ENCODE measurements at regions not wholly inside any gene's neighbourhood (a gene's known extent, or its start where the extent isn't known, plus 50 kb on each side); places are given as distances from the start of the nearest gene placed in this dataset.

GRCh38 chr2:146632707-146633106 lies 1212.1 kb upstream of the ACVR2A start:
- Histone ChIP-seq H3K9ac (ENCODE audit: low read length) (no peak overlapping the region), H3K9me3 (ENCODE audit: control insufficient read depth, insufficient read depth, low read depth, low read length) (no peaks in the 10 kb centered on the region), H3K4me3 (ENCODE audit: low read depth, low read length) (no peak overlapping the region), H3K4me1 (ENCODE audit: control insufficient read depth, insufficient read depth, low read length) (no peaks in the 10 kb centered on the region), H3K36me3 (ENCODE audit: control insufficient read depth, insufficient read depth, low read length) (no peaks in the 10 kb centered on the region), H3K27ac (ENCODE audit: low read depth, low read length) (no peak overlapping the region), H3K27me3 (ENCODE audit: control insufficient read depth, insufficient read depth, low read length) (no peaks in the 10 kb centered on the region)

- no peaks in the 10 kb centered on the region for H3K36me3 ChIP-seq (ENCODE audit: control insufficient read depth, insufficient read depth, low read length)
- no peak overlapping the region for H3K9ac ChIP-seq (ENCODE audit: low read length)
- no peaks in the 10 kb centered on the region for H3K4me1 ChIP-seq (ENCODE audit: control insufficient read depth, insufficient read depth, low read length)
Observed at GRCh38 chr2:146624430-146625160, 1220.2 kb upstream of the ACVR2A start.

GRCh38 chr2:146623771-146624170 lies 1221.1 kb upstream of the ACVR2A start:
- no peak overlapping the region for H3K4me3 ChIP-seq (ENCODE audit: low read depth, low read length)
- no peaks in the 10 kb centered on the region for H3K27me3 ChIP-seq (ENCODE audit: control insufficient read depth, insufficient read depth, low read length)
- H3K9ac ChIP-seq (ENCODE audit: low read length): no peak overlapping the region
- no peaks in the 10 kb centered on the region for H3K36me3 ChIP-seq (ENCODE audit: control insufficient read depth, insufficient read depth, low read length)
- H3K9me3 ChIP-seq (ENCODE audit: control insufficient read depth, insufficient read depth, low read depth, low read length): peaks cover 5% of the 10 kb centered on the region; the same call in 1 of the 2 replicates
- no peak overlapping the region for H3K27ac ChIP-seq (ENCODE audit: low read depth, low read length)
- no peaks in the 10 kb centered on the region for H3K4me1 ChIP-seq (ENCODE audit: control insufficient read depth, insufficient read depth, low read length)

More at GRCh38 chr2:146624430-146625160, 1220.2 kb upstream of the ACVR2A start:
- H3K27ac ChIP-seq (ENCODE audit: low read depth, low read length): no peak overlapping the region
- H3K4me3 ChIP-seq (ENCODE audit: low read depth, low read length): no peak overlapping the region
- H3K27me3 ChIP-seq (ENCODE audit: control insufficient read depth, insufficient read depth, low read length): no peaks in the 10 kb centered on the region
- H3K9me3 ChIP-seq (ENCODE audit: control insufficient read depth, insufficient read depth, low read depth, low read length): no peaks in the 10 kb centered on the region

GRCh38 chr2:146621656-146622055 lies 1223.2 kb upstream of the ACVR2A start:
- Histone ChIP-seq H3K36me3 (ENCODE audit: control insufficient read depth, insufficient read depth, low read length) (no peaks in the 10 kb centered on the region), H3K4me3 (ENCODE audit: low read depth, low read length) (no peak overlapping the region), H3K4me1 (ENCODE audit: control insufficient read depth, insufficient read depth, low read length) (no peaks in the 10 kb centered on the region), H3K27me3 (ENCODE audit: control insufficient read depth, insufficient read depth, low read length) (no peaks in the 10 kb centered on the region), H3K9me3 (ENCODE audit: control insufficient read depth, insufficient read depth, low read depth, low read length) (peaks cover 10% of the 10 kb centered on the region), H3K27ac (ENCODE audit: low read depth, low read length) (no peak overlapping the region), H3K9ac (ENCODE audit: low read length) (no peak overlapping the region)

GRCh38 chr2:146615778-146616177 lies 1229.1 kb upstream of the ACVR2A start:
- H3K27me3 ChIP-seq (ENCODE audit: control insufficient read depth, insufficient read depth, low read length): no peaks in the 10 kb centered on the region
- H3K4me3 ChIP-seq (ENCODE audit: low read depth, low read length): no peak overlapping the region
- H3K27ac ChIP-seq (ENCODE audit: low read depth, low read length): no peak overlapping the region
- no peak overlapping the region for H3K9ac ChIP-seq (ENCODE audit: low read length)
- no peaks in the 10 kb centered on the region for H3K4me1 ChIP-seq (ENCODE audit: control insufficient read depth, insufficient read depth, low read length)
- no peaks in the 10 kb centered on the region for H3K36me3 ChIP-seq (ENCODE audit: control insufficient read depth, insufficient read depth, low read length)
- peaks cover 21% of the 10 kb centered on the region for H3K9me3 ChIP-seq (ENCODE audit: control insufficient read depth, insufficient read depth, low read depth, low read length)

- Histone ChIP-seq H3K27me3 (ENCODE audit: control insufficient read depth, insufficient read depth, low read length) (no peaks in the 10 kb centered on the region), H3K9ac (ENCODE audit: low read length) (no peak overlapping the region), H3K4me1 (ENCODE audit: control insufficient read depth, insufficient read depth, low read length) (no peaks in the 10 kb centered on the region), H3K36me3 (ENCODE audit: control insufficient read depth, insufficient read depth, low read length) (no peaks in the 10 kb centered on the region), H3K4me3 (ENCODE audit: low read depth, low read length) (no peak overlapping the region), H3K27ac (ENCODE audit: low read depth, low read length) (no peak overlapping the region), H3K9me3 (ENCODE audit: control insufficient read depth, insufficient read depth, low read depth, low read length) (no peaks in the 10 kb centered on the region; the same call in 1 of the 2 replicates)
Observed at GRCh38 chr2:146608490-146608889, 1236.3 kb upstream of the ACVR2A start.

GRCh38 chr2:146604521-146604920 lies 1240.3 kb upstream of the ACVR2A start:
- Histone ChIP-seq H3K9ac (ENCODE audit: low read length) (no peak overlapping the region), H3K4me1 (ENCODE audit: control insufficient read depth, insufficient read depth, low read length) (no peaks in the 10 kb centered on the region), H3K4me3 (ENCODE audit: low read depth, low read length) (no peak overlapping the region), H3K9me3 (ENCODE audit: control insufficient read depth, insufficient read depth, low read depth, low read length) (no peaks in the 10 kb centered on the region), H3K27ac (ENCODE audit: low read depth, low read length) (no peak overlapping the region), H3K27me3 (ENCODE audit: control insufficient read depth, insufficient read depth, low read length) (no peaks in the 10 kb centered on the region), H3K36me3 (ENCODE audit: control insufficient read depth, insufficient read depth, low read length) (no peaks in the 10 kb centered on the region)

- Histone ChIP-seq H3K36me3 (ENCODE audit: control insufficient read depth, insufficient read depth, low read length) (no peaks in the 10 kb centered on the region), H3K4me1 (ENCODE audit: control insufficient read depth, insufficient read depth, low read length) (no peaks in the 10 kb centered on the region), H3K9ac (ENCODE audit: low read length) (no peak overlapping the region), H3K4me3 (ENCODE audit: low read depth, low read length) (no peak overlapping the region), H3K9me3 (ENCODE audit: control insufficient read depth, insufficient read depth, low read depth, low read length) (no peaks in the 10 kb centered on the region), H3K27me3 (ENCODE audit: control insufficient read depth, insufficient read depth, low read length) (no peaks in the 10 kb centered on the region), H3K27ac (ENCODE audit: low read depth, low read length) (no peak overlapping the region)
Observed at GRCh38 chr2:146602856-146603255, 1242.0 kb upstream of the ACVR2A start.

GRCh38 chr2:146602383-146602782 lies 1242.4 kb upstream of the ACVR2A start:
- H3K27ac ChIP-seq (ENCODE audit: low read depth, low read length): no peak overlapping the region
- no peaks in the 10 kb centered on the region for H3K4me1 ChIP-seq (ENCODE audit: control insufficient read depth, insufficient read depth, low read length)
- H3K36me3 ChIP-seq (ENCODE audit: control insufficient read depth, insufficient read depth, low read length): no peaks in the 10 kb centered on the region
- no peak overlapping the region for H3K4me3 ChIP-seq (ENCODE audit: low read depth, low read length)
- no peaks in the 10 kb centered on the region for H3K27me3 ChIP-seq (ENCODE audit: control insufficient read depth, insufficient read depth, low read length)
- no peaks in the 10 kb centered on the region for H3K9me3 ChIP-seq (ENCODE audit: control insufficient read depth, insufficient read depth, low read depth, low read length)
- no peak overlapping the region for H3K9ac ChIP-seq (ENCODE audit: low read length)

GRCh38 chr2:146598791-146599190 lies 1246.0 kb upstream of the ACVR2A start:
- Histone ChIP-seq H3K27me3 (ENCODE audit: control insufficient read depth, insufficient read depth, low read length) (no peaks in the 10 kb centered on the region), H3K4me3 (ENCODE audit: low read depth, low read length) (no peak overlapping the region), H3K4me1 (ENCODE audit: control insufficient read depth, insufficient read depth, low read length) (no peaks in the 10 kb centered on the region), H3K9me3 (ENCODE audit: control insufficient read depth, insufficient read depth, low read depth, low read length) (peaks cover 6% of the 10 kb centered on the region; the same call in 1 of the 2 replicates), H3K27ac (ENCODE audit: low read depth, low read length) (no peak overlapping the region), H3K36me3 (ENCODE audit: control insufficient read depth, insufficient read depth, low read length) (no peaks in the 10 kb centered on the region), H3K9ac (ENCODE audit: low read length) (no peak overlapping the region)

GRCh38 chr2:146597291-146597690 lies 1247.5 kb upstream of the ACVR2A start:
- no peak overlapping the region for H3K9ac ChIP-seq (ENCODE audit: low read length)
- no peak overlapping the region for H3K4me3 ChIP-seq (ENCODE audit: low read depth, low read length)
- peaks cover 6% of the 10 kb centered on the region; the same call in 1 of the 2 replicates for H3K9me3 ChIP-seq (ENCODE audit: control insufficient read depth, insufficient read depth, low read depth, low read length)
- no peaks in the 10 kb centered on the region for H3K4me1 ChIP-seq (ENCODE audit: control insufficient read depth, insufficient read depth, low read length)
- no peak overlapping the region for H3K27ac ChIP-seq (ENCODE audit: low read depth, low read length)
- H3K36me3 ChIP-seq (ENCODE audit: control insufficient read depth, insufficient read depth, low read length): no peaks in the 10 kb centered on the region
- H3K27me3 ChIP-seq (ENCODE audit: control insufficient read depth, insufficient read depth, low read length): no peaks in the 10 kb centered on the region

Data from HUES6 (cell line).